OCI-LY3 (cell line): ENCODE measurements at regions not wholly inside any gene's neighbourhood (a gene's known extent, or its start where the extent isn't known, plus 50 kb on each side); places are given as distances from the start of the nearest gene placed in this dataset.

Experiments used
- H2AFZ ChIP-seq: fragments of 200-600, 300-600 bp; shearing (Covaris generic); 2 replicates; pipeline ENCODE4 v1.6.0; 2014; ENCODE audit warnings: antibody characterized with exemption, low read depth, low read length
- H3K27ac ChIP-seq: fragments of 200-600, 300-600 bp; sonication (generic); 2 replicates; pipeline ENCODE4 v1.5.1; 2014; ENCODE audit warnings: mild to moderate bottlenecking, low read length, moderate library complexity, mixed read lengths
- H3K27me3 ChIP-seq: fragments of 200-600, 300-600 bp; sonication (generic); 2 replicates; pipeline ENCODE4 v1.6.1; 2014; ENCODE audit warnings: low read depth, low read length, mixed read lengths
- H3K36me3 ChIP-seq: fragments of 200-600, 300-600 bp; sonication (generic); replicated peaks from 2 replicates; pipeline ENCODE3; 2014; ENCODE audit warnings: low read depth, low read length, mixed read lengths
- H3K4me1 ChIP-seq: fragments of 300-600, 200-600 bp; sonication (generic); 2 replicates; pipeline ENCODE4 v1.6.1; 2014; ENCODE audit warnings: low read length, mixed read lengths
- H3K4me2 ChIP-seq: fragments of 200-600, 300-600 bp; sonication (generic); 2 replicates; pipeline ENCODE4 v1.6.1; 2014; ENCODE audit warnings: low read length, mixed read lengths
- H3K4me3 ChIP-seq: fragments of 300-600, 200-600 bp; sonication (generic); 2 replicates; pipeline ENCODE4 v1.5.1; 2014; ENCODE audit warnings: antibody characterized with exemption, mild to moderate bottlenecking, low read length, moderate library complexity
- H3K79me2 ChIP-seq: fragments of 300-600, 200-600 bp; shearing (Covaris generic); 2 replicates; pipeline ENCODE4 v1.6.1; 2014; ENCODE audit warnings: mild to moderate bottlenecking, low read length, mixed read lengths
- H3K9ac ChIP-seq: fragments of 300-600, 200-600 bp; shearing (Covaris generic); 2 replicates; pipeline ENCODE4 v1.6.0; 2014; ENCODE audit warnings: mild to moderate bottlenecking, low read length, moderate library complexity
- H3K9me3 ChIP-seq: fragments of 200-600, 300-600 bp; shearing (Covaris generic); 2 replicates; pipeline ENCODE4 v1.6.1; 2014; ENCODE audit warnings: low read length, mixed read lengths; ENCODE audit not compliant: insufficient read depth
- H4K20me1 ChIP-seq: fragments of 200-600, 300-600 bp; sonication (generic); 2 replicates; pipeline ENCODE4 v1.6.1; 2016; ENCODE audit warnings: low read length, mixed read lengths; ENCODE audit not compliant: insufficient read depth
- CTCF ChIP-seq: fragments of 200-600, 300-600 bp; sonication (generic); IDR thresholded peaks from 2 replicates; pipeline ENCODE4 v1.5.1; 2014; ENCODE audit warnings: antibody characterized with exemption, low read length, low read depth
- EZH2phosphoT487 ChIP-seq: fragments of 200-600 bp; shearing (Covaris generic); IDR thresholded peaks from 2 replicates; pipeline ENCODE4 v1.6.1; 2018; ENCODE audit warnings: antibody characterized with exemption, mixed run types, low read depth

GRCh38 chr14:105839425-105840265 lies 313.3 kb downstream of the TMEM121 start:
- no peak overlapping the region for H2AFZ ChIP-seq
- no peaks in the 10 kb centered on the region for H3K4me1 ChIP-seq
- no peaks in the 10 kb centered on the region for H4K20me1 ChIP-seq
- TF ChIP-seq EZH2phosphoT487 = no peak
- no peak for TF ChIP-seq CTCF
- no peak overlapping the region for H3K4me3 ChIP-seq
- H3K9ac ChIP-seq = no peak overlapping the region
- H3K4me2 ChIP-seq = no peak overlapping the region
- no peak overlapping the region for H3K27ac ChIP-seq
- peaks cover 3% of the 10 kb centered on the region for H3K36me3 ChIP-seq
- H3K79me2 ChIP-seq = no peaks in the 10 kb centered on the region
- no peaks in the 10 kb centered on the region for H3K9me3 ChIP-seq
- no peaks in the 10 kb centered on the region for H3K27me3 ChIP-seq

- TF ChIP-seq CTCF (no peak), EZH2phosphoT487 (no peak)
- Histone ChIP-seq H4K20me1 (no peaks in the 10 kb centered on the region), H3K36me3 (peaks cover 3% of the 10 kb centered on the region), H3K27me3 (no peaks in the 10 kb centered on the region), H3K79me2 (no peaks in the 10 kb centered on the region), H3K4me3 (no peak overlapping the region), H3K27ac (no peak overlapping the region), H3K4me2 (no peak overlapping the region), H3K9ac (no peak overlapping the region), H3K4me1 (no peaks in the 10 kb centered on the region), H2AFZ (no peak overlapping the region), H3K9me3 (no peaks in the 10 kb centered on the region)
Observed at GRCh38 chr14:105840266-105841021, 314.1 kb downstream of the TMEM121 start.

GRCh38 chr14:105841022-105842009 lies 314.9 kb downstream of the TMEM121 start:
- Histone ChIP-seq H2AFZ (no peak overlapping the region), H3K9ac (no peak overlapping the region), H3K4me2 (no peak overlapping the region), H3K4me1 (no peaks in the 10 kb centered on the region), H3K27me3 (no peaks in the 10 kb centered on the region), H3K9me3 (no peaks in the 10 kb centered on the region), H3K36me3 (peaks cover 3% of the 10 kb centered on the region), H3K27ac (no peak overlapping the region), H3K4me3 (no peak overlapping the region), H4K20me1 (no peaks in the 10 kb centered on the region), H3K79me2 (no peaks in the 10 kb centered on the region; the same call in 1 of the 2 replicates)
- TF ChIP-seq EZH2phosphoT487 (no peak), CTCF (no peak)
